ENCODE measurements at regions not wholly inside any gene's neighbourhood (a gene's known extent, or its start where the extent isn't known, plus 50 kb on each side); places are given as distances from the start of the nearest gene placed in this dataset.

DNA sequence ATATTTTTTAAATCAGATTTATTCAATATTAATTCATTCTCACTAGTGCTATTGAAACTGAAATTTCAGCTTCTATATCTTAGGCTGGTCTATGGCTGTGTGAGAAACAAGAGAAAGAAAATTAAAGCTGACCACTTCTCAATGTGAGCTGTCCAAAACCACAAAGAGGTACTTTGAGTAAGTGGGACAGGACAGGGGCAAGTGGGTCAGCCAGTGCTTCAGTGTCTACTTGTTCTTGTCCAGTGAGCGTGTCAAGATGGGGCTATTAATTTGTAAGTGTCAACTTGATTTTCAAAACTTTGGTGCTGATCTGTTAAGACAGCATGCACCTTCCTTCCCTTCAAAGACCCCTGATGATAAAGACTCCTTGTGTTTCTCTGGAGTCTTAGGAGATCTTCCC, 533.9 kb downstream of the PLPP3 start:
- in situ Hi-C loops (cut with MboI; ENCODE audit: low sequenced_read_pairs), result no loop called here
- no peak for DNase-seq (ENCODE audit: low spot score in 2 of 2)
- Histone ChIP-seq H3K27me3 (ENCODE audit: low read depth) (no peaks in the 10 kb centered on the region; the same call in 1 of the 2 replicates), H3K36me3 (replicated peaks) (no peaks in the 10 kb centered on the region), H3K4me3 (no peak overlapping the region), H3K9me3 (no peaks in the 10 kb centered on the region), H3K4me1 (no peaks in the 10 kb centered on the region)

GRCh38 chr1:56045062-56045461, 534.3 kb downstream of the PLPP3 start:
- no peaks in the 10 kb centered on the region for H3K9me3 ChIP-seq
- in situ Hi-C loops (cut with MboI; ENCODE audit: low sequenced_read_pairs), result no loop called here

DNA sequence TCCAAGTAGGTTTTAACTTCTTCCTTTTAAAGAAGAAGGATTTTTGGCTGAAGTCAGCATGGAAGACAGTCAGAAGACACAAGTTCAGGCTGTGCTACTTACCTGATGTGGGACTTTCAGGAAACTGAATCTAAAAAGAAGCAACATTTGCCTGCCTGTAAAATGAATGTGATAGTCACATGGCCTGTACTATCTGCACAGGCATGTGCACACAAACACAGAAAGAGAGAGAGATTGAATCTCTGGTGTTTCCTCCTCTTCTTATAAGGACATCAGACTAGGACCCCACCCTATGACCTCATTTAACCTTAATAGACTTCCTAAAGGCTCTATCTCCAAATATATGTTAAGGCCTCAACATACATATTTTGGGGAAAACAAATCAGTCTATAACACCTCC, 542.9 kb downstream of the PLPP3 start:
- DNase-seq (ENCODE audit: low spot score in 2 of 2), result no peak
- no peaks in the 10 kb centered on the region for H3K4me1 ChIP-seq
- no peaks in the 10 kb centered on the region for H3K9me3 ChIP-seq
- in situ Hi-C loops (cut with MboI; ENCODE audit: low sequenced_read_pairs), result no loop called here
- H3K36me3 ChIP-seq (replicated peaks), result no peaks in the 10 kb centered on the region
- H3K4me3 ChIP-seq, result no peak overlapping the region
- no peaks in the 10 kb centered on the region for H3K27me3 ChIP-seq (ENCODE audit: low read depth)

More at GRCh38 chr1:56045062-56045461, 534.3 kb downstream of the PLPP3 start:
- H3K4me1 ChIP-seq, result no peaks in the 10 kb centered on the region
- no peak for DNase-seq (ENCODE audit: low spot score in 2 of 2)
- H3K4me3 ChIP-seq, result no peak overlapping the region
- H3K27me3 ChIP-seq (ENCODE audit: low read depth), result no peaks in the 10 kb centered on the region; the same call in 1 of the 2 replicates
- H3K36me3 ChIP-seq (replicated peaks), result no peaks in the 10 kb centered on the region

GRCh38 chr1:56034847-56035481, 544.4 kb downstream of the PLPP3 start:
- Histone ChIP-seq H3K27me3 (ENCODE audit: low read depth) (no peaks in the 10 kb centered on the region), H3K9me3 (no peaks in the 10 kb centered on the region), H3K36me3 (replicated peaks) (no peaks in the 10 kb centered on the region), H3K4me1 (no peaks in the 10 kb centered on the region), H3K4me3 (no peak overlapping the region)
- in situ Hi-C loops (cut with MboI; ENCODE audit: low sequenced_read_pairs), result no loop called here
- DNase-seq (ENCODE audit: low spot score in 2 of 2), result no peak

DNA sequence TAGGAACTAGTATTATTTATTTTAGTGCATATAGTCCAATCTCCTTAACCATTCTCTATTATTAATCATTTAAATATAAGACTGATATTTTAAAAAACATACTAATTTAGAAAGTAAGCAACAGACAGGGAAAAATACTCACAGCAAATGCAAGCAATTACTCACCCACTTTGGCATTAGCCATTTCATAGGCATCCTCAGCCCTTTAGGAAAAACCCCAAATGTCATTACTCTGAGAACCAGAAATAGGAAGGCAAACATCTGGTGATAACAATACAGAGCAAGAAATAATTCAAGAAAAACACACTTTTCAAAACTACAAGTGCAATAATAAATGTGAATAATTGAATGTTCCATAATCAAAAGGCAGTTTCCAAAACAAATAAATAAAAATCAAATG, 545.1 kb downstream of the PLPP3 start:
- Histone ChIP-seq H3K27me3 (ENCODE audit: low read depth) (no peaks in the 10 kb centered on the region), H3K36me3 (replicated peaks) (no peaks in the 10 kb centered on the region), H3K9me3 (no peaks in the 10 kb centered on the region), H3K4me1 (no peaks in the 10 kb centered on the region), H3K4me3 (no peak overlapping the region)
- in situ Hi-C loops (cut with MboI; ENCODE audit: low sequenced_read_pairs), result no loop called here
- DNase-seq (ENCODE audit: low spot score in 2 of 2), result no peak

- Histone ChIP-seq H3K4me1 (no peaks in the 10 kb centered on the region), H3K4me3 (no peak overlapping the region), H3K36me3 (replicated peaks) (no peaks in the 10 kb centered on the region), H3K9me3 (no peaks in the 10 kb centered on the region), H3K27me3 (ENCODE audit: low read depth) (no peaks in the 10 kb centered on the region)
- in situ Hi-C loops (cut with MboI; ENCODE audit: low sequenced_read_pairs), result no loop called here
- no peak for DNase-seq (ENCODE audit: low spot score in 2 of 2)
Observed at GRCh38 chr1:56033321-56034037, 545.9 kb downstream of the PLPP3 start.

- DNase-seq (ENCODE audit: low spot score in 2 of 2), result no peak
- in situ Hi-C loops (cut with MboI; ENCODE audit: low sequenced_read_pairs), result no loop called here
- no peaks in the 10 kb centered on the region for H3K9me3 ChIP-seq
Observed at GRCh38 chr1:56032096-56032676, 547.2 kb downstream of the PLPP3 start.

GRCh38 chr1:56031001-56031400, 548.4 kb downstream of the PLPP3 start:
- in situ Hi-C loops (cut with MboI; ENCODE audit: low sequenced_read_pairs), result no loop called here
- no peaks in the 10 kb centered on the region for H3K27me3 ChIP-seq (ENCODE audit: low read depth)
- no peaks in the 10 kb centered on the region for H3K36me3 ChIP-seq (replicated peaks)
- no peaks in the 10 kb centered on the region for H3K9me3 ChIP-seq
- H3K4me3 ChIP-seq, result no peak overlapping the region
- no peaks in the 10 kb centered on the region for H3K4me1 ChIP-seq
- DNase-seq (ENCODE audit: low spot score in 2 of 2), result no peak

More at GRCh38 chr1:56032096-56032676, 547.2 kb downstream of the PLPP3 start:
- Histone ChIP-seq H3K36me3 (replicated peaks) (no peaks in the 10 kb centered on the region), H3K4me3 (no peak overlapping the region), H3K27me3 (ENCODE audit: low read depth) (no peaks in the 10 kb centered on the region), H3K4me1 (no peaks in the 10 kb centered on the region)

- no peaks in the 10 kb centered on the region for H3K4me1 ChIP-seq
- in situ Hi-C loops (cut with MboI; ENCODE audit: low sequenced_read_pairs), result no loop called here
- H3K9me3 ChIP-seq, result no peaks in the 10 kb centered on the region
- H3K36me3 ChIP-seq (replicated peaks), result no peaks in the 10 kb centered on the region
- no peaks in the 10 kb centered on the region for H3K27me3 ChIP-seq (ENCODE audit: low read depth)
- DNase-seq (ENCODE audit: low spot score in 2 of 2), result no peak
- H3K4me3 ChIP-seq, result no peak overlapping the region
Observed at GRCh38 chr1:56029319-56030003, 549.9 kb downstream of the PLPP3 start.

DNA sequence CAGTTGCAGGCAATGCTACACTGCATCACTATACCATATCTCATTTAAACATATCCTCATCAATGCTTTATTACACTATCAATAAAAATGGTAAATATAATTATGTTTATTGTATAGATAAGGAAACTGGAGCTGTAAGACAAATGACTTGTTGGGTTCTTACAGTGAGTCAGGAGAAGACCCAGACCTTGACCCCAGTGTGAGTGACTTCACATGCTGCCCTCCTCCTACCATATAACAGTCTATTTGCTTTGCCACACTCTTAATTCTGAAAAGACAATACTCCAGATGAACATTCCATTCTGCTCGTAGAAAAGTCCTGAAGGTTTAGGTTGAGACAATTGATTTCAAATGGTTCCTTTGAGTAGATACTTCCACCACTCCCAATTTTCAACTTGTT, 550.5 kb downstream of the PLPP3 start:
- Histone ChIP-seq H3K9me3 (no peaks in the 10 kb centered on the region), H3K27me3 (ENCODE audit: low read depth) (no peaks in the 10 kb centered on the region), H3K36me3 (replicated peaks) (no peaks in the 10 kb centered on the region), H3K4me3 (no peak overlapping the region), H3K4me1 (no peaks in the 10 kb centered on the region)
- no peak for DNase-seq (ENCODE audit: low spot score in 2 of 2)
- in situ Hi-C loops (cut with MboI; ENCODE audit: low sequenced_read_pairs), result no loop called here

- in situ Hi-C loops (cut with MboI; ENCODE audit: low sequenced_read_pairs), result no loop called here
- no peak for DNase-seq (ENCODE audit: low spot score in 2 of 2)
Observed at GRCh38 chr1:56028244-56028643, 551.1 kb downstream of the PLPP3 start.

DNA sequence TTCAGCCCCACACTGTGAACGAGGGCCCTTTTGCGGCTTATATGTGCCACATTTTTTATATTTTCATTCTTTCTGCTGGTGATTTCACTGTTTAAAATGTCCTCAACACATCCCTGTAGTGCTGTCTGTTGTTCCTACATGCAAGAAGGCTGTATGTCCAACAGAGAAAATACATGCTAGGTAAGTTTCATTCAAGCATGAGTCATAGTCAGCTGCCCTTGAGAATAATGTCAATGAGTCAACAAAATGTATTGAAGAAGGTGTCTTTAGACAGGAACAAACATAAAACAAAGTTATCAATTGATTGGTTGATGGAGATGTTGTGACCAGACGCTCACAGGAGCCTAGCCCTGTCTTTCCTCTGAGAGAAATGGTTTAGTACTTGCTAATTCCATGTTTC, 553.4 kb downstream of the PLPP3 start:
- no peaks in the 10 kb centered on the region for H3K27me3 ChIP-seq (ENCODE audit: low read depth)
- H3K36me3 ChIP-seq (replicated peaks), result no peaks in the 10 kb centered on the region
- no peaks in the 10 kb centered on the region for H3K4me1 ChIP-seq
- in situ Hi-C loops (cut with MboI; ENCODE audit: low sequenced_read_pairs), result no loop called here
- H3K4me3 ChIP-seq, result no peak overlapping the region
- no peaks in the 10 kb centered on the region for H3K9me3 ChIP-seq
- DNase-seq (ENCODE audit: low spot score in 2 of 2), result no peak

More at GRCh38 chr1:56028244-56028643, 551.1 kb downstream of the PLPP3 start:
- H3K9me3 ChIP-seq, result no peaks in the 10 kb centered on the region
- no peaks in the 10 kb centered on the region for H3K27me3 ChIP-seq (ENCODE audit: low read depth)
- H3K36me3 ChIP-seq (replicated peaks), result no peaks in the 10 kb centered on the region
- no peaks in the 10 kb centered on the region for H3K4me1 ChIP-seq
- H3K4me3 ChIP-seq, result no peak overlapping the region

GRCh38 chr1:56024155-56024554, 555.2 kb downstream of the PLPP3 start:
- in situ Hi-C loops (cut with MboI; ENCODE audit: low sequenced_read_pairs), result no loop called here
- Histone ChIP-seq H3K9me3 (no peaks in the 10 kb centered on the region), H3K27me3 (ENCODE audit: low read depth) (no peaks in the 10 kb centered on the region), H3K36me3 (replicated peaks) (no peaks in the 10 kb centered on the region), H3K4me1 (no peaks in the 10 kb centered on the region), H3K4me3 (no peak overlapping the region)
- DNase-seq (ENCODE audit: low spot score in 2 of 2), result no peak

GRCh38 chr1:56019922-56020321, 559.4 kb downstream of the PLPP3 start:
- Histone ChIP-seq H3K27me3 (ENCODE audit: low read depth) (no peaks in the 10 kb centered on the region), H3K36me3 (replicated peaks) (no peaks in the 10 kb centered on the region), H3K9me3 (no peaks in the 10 kb centered on the region), H3K4me1 (no peaks in the 10 kb centered on the region), H3K4me3 (no peak overlapping the region)
- in situ Hi-C loops (cut with MboI; ENCODE audit: low sequenced_read_pairs), result no loop called here
- no peak for DNase-seq (ENCODE audit: low spot score in 2 of 2)

Data from HAP-1 (cell line).